ENCODE measurements at regions not wholly inside any gene's neighbourhood (a gene's known extent, or its start where the extent isn't known, plus 50 kb on each side); places are given as distances from the start of the nearest gene placed in this dataset.
"Not testable (repeated sequence)": the region's sequence is repeated elsewhere in the genome, so short reads cannot be mapped to it uniquely, and the experiment has no call there.

DNA sequence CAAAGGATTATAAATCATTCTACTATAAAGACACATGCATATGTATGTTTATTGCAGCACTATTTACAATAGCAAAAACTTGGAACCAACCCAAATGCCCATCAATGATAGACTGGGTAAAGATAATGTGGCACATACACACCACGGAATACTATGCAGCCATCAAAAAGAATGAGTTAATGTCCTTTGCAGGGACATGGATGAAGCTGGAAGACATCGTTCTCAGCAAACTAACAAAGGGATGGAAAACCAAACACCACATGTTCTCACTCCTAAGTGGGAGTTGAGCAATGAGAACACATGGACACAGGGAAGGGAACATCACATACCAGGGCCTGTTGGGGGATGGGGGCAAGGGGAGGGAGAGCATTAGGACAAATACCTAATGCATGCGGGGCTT lies 133.2 kb downstream of the ATXN3L start:
- not testable (repeated sequence) for DNase-seq (ENCODE audit: low spot score)

DNA sequence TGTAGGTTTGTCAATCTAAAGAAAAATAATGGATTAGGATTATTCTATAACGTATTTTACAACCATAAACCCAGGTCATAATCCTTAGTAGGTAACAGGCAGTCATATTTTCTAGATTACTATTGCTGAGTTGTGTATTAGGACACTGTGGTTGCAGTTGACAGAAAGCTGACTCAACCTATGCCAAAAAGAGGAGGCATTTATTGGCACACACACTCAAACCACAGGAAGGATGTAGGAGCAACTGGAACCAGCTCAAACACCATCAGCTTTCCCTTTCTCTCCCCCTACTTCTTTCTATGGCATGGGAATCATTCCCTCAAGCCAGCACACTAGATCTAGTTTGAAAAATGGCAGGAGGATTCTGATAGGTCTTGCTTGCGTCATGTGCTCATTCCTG lies 136.4 kb upstream of the FAM9C start:
- no peak for DNase-seq (ENCODE audit: low spot score)

DNA sequence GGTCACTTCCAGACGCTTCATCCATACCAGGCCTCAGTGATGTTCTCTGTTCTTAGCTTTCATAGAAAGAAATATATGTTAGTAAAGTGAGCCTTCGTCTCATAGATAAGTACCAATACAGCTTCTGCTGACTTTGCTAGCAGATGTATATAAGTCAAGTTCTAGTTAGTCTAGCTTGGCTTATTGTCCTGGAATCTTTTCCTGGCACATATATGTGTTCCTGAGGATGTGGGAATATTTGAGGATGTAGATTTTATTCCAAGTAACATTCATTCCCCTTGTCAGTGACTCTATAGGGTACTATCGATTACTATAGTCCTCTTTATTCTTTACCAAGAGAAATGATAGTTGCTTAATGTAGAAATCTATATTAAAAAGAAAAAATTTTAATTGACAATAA lies 135.2 kb upstream of the FAM9C start:
- no peak for DNase-seq (ENCODE audit: low spot score)

DNA sequence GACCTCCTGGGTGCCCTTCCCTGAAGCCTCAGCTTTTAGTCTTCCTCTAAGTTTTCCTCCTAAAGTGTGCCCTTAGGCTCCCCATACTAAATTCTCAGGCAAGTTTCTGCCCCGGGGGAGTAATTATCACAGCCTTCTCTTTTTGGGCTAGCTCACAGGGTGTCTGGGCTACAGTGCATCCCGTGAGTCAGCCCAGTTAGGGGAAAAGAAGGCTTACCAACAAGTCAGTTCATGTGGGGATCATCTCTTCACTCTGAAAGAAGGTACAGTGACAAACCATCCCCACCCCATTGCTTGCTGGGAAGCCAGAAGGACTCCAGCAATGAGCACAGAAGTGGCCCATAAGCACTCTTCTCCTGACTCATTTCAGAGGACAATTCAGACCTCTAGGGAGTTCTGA lies 134.7 kb upstream of the FAM9C start:
- DNase-seq (ENCODE audit: low spot score) = no peak

DNA sequence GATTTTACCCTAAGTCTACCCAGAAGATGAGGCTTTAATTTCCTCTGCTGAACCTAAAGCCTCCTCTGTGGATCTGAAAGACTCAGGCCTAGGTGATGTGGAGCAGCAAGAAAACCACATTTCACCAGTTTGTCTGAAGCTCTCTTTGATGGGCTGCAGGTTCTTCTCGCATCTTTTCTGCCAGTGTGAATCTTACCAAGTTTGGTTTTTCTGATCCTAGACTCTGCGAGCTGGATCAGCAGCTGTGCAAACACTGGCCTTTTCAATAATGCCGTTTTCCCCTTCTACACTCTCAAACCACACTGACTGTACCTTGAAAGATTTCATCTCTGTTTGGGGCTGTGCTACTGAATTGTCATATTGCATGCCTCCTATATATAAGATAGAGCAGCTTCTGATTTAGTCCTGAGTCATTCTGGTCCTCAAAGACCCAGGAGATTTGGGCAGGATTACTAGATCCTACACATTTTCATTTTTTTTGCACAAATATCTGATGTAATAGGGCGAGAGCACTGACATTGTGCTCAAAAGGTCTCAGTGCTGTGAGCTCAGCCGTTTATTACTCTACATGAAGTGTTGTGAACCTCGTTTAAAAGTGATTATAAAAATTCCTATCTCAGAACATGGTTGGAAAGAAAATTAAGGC lies 133.6 kb upstream of the FAM9C start:
- DNase-seq (ENCODE audit: low spot score) = no peak

DNA sequence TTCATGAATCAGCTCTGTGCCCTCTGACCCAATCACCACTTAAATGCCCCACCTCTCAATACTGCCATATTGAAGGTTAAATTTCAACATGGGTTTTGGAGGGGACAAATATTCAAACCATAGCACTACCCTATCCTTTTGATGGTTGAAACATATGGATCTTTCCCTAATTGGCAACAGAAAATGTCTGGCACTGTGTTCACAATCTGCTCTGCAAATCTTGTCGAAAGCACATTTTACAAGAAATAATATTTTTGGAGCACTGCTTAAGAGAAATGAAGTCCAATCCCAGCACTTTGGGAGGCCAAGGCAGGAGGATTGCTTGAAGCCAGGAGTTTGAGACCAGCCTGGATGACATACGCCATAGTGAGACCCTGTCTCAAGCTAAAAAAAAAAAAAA lies 130.6 kb upstream of the FAM9C start:
- DNase-seq (ENCODE audit: low spot score) = no peak

DNA sequence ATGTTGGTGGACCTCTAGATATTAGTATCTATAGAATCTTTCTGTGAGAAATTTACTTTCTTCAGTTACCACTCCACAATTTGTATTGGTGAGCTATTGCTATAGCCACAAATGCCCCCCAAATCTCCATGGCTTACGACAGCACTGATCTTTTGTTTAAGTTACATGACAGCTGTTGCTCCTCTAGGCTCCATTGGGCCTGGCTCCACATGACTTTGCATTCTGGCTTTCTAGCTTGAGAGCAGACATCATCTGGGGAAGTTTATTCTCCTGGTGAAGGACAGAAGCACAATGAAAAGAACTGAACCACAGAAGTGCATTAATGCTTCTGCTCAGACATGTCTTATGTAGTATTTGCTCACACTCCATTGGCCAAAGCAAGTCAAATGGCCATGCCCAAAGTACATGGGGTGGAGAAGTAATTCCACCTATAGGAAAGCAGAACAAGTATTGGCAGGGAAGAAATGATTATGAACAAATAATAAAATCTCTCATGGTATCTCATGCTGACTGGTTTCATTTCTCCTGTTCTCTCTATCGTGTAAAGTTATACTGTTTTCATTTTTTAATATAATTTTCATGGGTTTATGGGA lies 126.6 kb upstream of the FAM9C start:
- DNase-seq (ENCODE audit: low spot score) = no peak

DNA sequence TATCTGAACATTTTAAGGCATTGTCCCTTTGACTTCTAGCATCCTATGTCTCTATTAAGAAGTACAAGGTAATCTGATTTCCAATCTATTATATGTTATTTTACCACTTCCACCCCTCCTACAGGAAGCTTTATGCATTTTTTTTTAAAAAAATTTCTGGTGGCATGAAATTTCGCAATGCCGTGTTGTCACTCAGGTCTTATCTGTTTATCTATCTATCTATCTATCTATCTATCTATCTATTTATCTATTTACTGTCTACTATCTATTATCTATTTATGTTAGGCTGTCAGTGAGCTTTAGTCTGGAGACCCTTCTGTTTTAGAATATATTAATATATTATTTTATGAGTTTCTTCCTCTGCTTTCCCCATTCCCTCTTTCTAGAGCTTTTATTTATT lies 125.3 kb upstream of the FAM9C start:
- DNase-seq (ENCODE audit: low spot score) = no peak

DNA sequence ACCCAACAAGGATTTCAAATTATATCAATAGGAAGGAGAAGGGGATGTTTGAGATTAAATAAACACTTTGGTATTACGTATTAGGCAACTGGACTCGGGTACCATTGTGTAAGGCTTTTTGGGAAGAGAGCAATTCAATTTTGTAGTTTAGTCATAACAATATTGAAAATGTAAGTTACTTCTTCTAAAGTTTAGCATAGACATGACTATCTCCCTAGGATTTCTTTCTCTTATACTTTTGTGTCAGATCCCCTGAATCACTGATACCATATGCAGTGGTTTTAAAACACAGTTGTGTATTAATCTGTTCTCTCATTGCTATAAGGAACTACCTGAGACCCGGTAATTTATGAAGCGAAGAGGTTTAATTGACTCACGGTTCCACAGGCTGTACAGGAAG lies 123.8 kb upstream of the FAM9C start:
- DNase-seq (ENCODE audit: low spot score) = no peak

DNA sequence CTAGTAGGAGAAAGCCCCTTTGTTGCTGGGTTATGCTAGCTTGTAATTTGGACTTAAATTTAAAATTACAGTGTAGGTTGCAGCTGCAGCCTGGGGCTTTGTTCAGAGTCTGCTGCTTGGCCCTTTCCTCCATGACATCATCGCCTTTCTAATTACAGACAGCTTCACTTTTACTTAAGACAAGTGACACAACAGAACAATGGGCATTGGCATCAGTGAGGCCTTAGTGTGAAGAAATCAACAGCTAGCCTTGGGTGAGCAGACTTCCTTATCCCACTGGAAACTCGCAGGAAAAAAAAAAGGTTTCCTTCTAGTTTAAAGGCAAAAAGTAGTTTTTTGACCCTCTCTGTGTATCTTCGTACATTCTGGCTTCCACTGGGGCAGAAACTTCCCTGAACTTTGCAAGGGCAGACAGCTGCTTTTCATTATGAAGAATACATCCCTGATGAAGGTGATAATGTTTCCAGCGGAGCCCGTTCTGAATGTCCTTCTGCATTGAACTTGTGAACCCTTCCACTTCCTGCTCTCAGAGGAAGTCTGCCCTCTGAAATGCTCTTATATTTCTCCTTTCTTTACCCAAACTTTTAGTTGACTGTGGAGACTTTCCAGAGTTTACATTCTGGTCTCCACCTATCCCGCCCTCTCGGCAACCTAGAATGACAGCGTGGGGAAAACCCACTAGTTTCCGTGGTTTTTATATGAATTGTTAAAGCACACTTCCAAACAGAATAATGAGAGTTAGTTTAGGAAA lies 123.2 kb upstream of the FAM9C start:
- DNase-seq (ENCODE audit: low spot score) = no peak

DNA sequence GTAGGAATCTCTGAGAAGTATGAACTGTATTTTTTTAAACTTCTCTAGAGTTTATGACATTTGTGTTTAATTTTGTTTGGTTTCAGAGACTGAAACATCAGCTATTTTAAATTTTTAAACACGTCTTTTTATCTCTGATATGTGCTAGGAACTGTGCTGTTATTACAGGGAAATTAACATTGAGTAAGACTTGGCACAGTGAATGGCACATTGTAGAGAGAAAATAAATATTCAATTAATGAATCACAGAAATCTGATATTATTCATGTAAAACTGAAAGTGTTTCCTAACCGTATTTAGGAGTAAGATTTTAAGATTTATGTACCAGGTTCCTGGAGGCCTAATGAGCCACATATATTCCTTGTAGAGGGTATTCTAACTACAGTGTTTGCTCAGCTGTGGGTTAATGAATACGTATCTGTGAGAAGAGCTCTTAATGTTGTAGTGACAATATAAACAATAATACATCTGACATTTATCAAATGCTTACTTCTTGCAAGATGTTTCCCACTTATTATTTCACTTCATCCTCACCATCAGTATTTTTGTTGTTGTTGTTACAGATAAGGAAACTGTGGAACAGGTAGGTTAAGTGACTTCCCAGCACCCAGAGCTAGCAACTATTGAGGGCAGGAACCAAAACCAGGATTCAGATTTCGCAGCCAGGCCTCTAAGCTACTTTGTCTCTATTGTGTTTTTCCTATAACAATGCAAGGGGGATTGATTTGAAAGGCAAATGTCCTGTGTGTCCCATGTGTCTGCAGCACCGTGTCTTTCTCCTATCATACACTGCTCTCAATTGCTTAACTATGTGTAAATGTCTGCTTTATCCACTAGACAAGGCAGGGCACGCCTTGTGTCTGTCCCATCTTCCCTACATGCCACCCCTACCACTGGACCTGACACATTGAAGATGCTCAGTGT lies 121.1 kb upstream of the FAM9C start:
- no peak for DNase-seq (ENCODE audit: low spot score)

DNA sequence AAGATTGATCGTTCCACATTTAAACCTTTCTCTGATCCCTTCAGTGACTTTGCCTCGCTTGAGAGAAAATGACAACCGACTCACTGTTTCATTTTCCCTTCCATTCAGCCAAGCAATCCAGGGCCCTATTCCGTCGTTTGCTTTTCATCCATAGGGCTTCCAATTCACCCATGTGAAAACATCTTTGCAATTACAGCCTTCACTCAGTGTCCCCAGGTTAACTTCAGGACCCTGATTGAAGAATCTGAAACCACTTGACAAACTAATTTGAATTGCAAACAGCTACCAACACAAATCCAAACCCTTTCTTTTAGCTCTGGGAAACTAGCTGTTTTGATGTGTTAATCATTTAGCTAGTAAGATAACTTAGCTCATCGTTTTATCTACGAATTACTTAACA lies 120.2 kb upstream of the FAM9C start:
- no peak for DNase-seq (ENCODE audit: low spot score)

DNA sequence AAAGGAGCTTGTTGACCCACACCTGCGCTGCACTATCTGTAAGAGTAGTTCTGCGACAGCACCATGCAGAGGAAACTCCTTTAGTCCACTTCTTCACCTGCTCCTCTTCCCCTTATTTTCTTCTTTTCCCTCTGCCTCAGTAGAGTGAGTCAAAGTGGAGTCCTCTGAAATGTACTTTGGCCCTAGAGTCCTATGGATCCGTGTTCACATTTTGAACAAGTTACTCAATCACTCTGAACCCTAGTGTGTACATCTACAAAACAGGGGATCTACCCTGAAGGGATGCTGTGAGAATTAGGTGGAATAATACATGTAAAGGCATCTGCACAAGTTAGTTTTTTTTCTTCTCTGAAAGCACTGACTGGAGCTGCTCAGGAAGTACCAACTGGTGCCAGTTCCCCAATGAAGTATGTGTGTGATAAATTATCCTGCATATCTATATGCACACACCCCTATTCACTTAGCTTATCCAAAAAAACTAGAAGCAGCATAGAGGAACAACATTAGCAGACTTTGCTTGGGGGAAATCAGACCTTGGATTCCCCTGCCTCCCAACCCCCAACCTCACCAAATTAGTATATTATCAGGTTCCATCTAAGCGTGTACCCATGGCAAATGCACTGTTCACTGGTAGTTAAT lies 118.5 kb upstream of the FAM9C start:
- DNase-seq (ENCODE audit: low spot score) = no peak

DNA sequence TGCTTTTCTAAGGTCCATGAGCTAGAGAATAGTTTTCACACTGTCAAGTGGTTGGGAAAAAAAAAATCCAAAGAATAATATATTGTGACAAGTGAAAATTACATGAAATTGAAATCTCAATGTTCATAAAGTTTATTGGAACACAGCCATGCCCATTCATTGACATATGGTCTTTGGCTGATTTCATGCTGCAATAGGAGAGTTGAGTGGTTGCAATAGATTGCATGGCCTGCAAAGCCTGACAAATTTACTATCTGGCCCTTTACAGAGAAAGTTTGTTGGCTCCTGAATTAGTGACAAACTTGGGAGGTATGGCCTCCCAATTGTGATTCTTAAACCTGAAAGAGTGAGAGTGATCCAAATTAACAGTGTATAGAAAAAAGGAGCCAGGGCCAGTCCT lies 115.5 kb upstream of the FAM9C start:
- no peak for DNase-seq (ENCODE audit: low spot score)

DNA sequence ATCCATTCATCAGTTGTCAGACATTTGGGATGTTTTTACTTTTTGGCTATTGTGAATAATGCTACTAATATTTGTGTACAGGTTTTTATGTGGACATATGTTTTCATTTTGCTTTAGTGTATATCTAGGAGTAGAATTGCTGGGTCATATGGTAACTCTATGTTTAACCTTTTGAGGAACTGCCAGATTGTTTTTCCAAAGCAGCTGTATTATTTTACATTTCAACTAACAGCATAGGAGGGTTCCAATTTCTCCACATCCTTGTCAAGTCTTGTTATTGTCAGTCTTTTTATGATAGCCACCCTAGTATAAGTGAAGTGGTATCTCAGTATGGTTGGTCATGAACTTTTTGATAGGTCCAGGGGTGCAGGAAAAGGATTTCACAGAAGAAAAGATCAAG lies 114.5 kb upstream of the FAM9C start:
- DNase-seq (ENCODE audit: low spot score) = no peak

DNA sequence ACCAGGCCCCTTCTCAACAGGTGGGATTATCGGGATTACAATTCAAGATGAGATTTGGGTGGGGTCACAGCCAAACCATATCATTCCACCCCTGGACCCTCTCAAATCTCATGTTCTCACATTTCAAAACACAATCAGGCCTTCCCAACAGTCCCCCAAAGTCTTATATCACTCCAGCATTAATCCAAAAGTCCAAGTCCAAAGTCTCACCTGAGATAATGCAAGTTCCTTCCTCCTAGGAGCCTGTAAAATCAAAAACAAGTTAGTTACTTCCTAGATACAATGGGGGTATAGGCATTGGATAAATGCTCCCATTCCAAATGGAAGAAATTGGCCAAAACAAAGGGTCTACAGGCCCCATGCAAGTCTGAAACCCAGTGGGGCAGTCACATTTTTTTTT lies 111.1 kb upstream of the FAM9C start:
- DNase-seq (ENCODE audit: low spot score) = not testable (repeated sequence)

DNA sequence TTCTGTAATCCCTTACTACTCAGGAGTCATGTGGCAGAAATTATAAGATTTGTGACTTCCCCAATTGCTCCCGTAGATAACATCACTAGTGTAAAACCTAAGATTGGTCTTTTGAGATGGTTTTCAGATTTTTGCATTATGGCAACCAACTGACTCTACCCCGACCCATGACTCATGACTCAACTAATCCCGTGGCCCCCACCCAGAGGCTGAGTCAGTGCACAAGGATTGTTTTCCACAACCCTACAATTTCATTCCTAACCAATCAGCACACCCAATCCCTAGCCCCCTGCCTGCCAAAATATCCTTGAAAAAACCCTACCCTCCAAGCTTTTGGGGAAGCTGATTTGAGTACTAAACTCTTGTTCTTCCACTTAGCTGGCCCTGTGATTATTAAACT lies 109.4 kb upstream of the FAM9C start:
- DNase-seq (ENCODE audit: low spot score) = no peak

DNA sequence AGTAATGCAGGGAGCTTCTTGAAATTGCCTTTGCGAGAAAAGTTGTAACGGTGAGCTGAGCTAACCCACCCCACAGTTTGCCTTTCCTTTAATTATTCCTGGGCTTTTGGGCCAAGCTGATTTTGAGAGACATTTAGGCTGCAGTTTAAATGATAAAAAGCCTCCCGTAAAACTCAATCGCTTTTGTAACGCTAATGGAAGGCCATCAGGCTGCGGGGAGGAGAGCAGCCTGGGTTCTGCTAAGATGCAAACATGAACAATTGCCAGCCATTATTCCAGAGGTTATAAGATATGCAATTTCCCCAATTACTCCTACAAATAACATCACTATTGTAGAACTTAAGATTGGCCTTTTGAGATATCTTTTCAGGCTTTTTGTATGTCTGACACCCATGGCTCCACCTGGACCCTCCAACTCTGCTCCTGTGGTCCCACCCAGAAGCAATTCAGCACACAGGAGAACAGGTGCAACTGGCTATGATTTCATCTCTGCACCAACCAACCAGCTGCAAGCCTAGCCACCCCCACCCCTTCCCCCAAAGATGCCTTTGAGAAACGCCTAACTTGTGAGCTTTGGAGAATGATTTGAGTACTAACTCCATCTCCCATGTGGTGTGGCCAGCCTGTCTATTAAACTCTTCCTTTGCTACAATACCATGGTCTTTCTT lies 108.2 kb upstream of the FAM9C start:
- no peak for DNase-seq (ENCODE audit: low spot score)

DNA sequence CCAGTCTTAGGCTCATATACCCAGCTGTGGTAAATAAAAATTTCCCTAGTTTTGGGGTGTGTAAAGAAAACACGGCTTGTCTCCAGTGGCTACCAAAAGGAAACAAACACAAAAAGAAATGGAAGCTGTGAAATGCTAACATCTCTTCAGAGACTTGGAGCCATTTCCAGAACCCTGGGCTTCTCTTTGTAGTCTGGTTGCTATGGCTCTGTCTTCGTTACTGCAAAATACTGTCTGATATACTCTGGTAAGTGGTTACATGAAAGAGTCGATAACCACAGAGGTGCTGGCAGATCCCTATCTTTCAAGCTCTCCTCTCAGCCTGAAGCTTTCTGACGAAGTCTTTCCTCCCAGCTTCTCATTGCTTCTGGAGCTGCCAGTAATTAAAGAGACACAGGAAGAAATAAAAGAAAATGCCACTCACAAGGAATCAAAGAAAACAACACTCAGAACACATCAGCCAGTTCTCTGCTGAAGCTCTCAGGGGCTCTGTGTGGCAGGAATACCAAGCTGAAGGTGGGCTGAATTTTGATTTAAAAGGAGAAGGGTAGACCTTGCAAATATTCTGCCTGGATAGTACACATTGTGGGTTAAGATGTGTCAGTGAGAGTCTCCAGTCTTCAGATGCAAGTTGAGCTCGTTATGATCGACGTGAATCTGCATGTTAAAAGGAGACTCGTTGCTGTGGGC lies 107.6 kb upstream of the FAM9C start:
- no peak for DNase-seq (ENCODE audit: low spot score)

DNA sequence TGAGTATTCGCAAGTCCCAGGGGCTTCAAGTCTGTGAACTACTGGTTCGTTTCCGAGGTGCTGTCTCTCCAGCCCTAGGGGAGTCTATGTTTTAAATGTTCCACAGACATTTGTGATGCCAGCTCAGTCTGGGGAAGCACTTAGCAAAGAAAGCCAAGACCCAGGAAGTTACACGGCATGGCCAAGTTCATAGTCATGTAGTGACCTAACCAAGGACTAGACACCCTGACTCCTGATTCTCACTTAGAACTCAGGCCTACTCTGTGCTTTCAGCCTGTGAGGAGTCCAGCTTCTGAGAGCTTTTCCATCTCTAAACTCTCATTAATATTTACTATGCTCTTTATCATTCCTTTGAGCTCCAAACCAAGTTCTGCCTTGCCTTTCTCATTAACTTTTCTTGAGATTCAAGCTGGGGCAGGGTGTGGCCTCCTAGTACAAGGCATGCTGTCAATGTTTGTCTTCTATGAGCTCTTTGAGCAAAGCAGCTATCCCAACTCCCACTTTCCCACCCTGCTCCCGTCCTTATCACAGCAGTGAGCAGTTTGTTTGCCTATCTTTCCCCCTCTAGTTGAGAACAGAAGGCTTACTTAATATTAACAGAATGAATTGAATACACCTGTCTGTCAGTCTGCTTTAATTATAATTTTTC lies 105.4 kb upstream of the FAM9C start:
- DNase-seq (ENCODE audit: low spot score) = no peak

Measured in mucosa of gallbladder (tissue), 1 donor.